CD14-positive monocyte (primary cell): ENCODE measurements at regions not wholly inside any gene's neighbourhood (a gene's known extent, or its start where the extent isn't known, plus 50 kb on each side); places are given as distances from the start of the nearest gene placed in this dataset.
"Not testable (repeated sequence)": the region's sequence is repeated elsewhere in the genome, so short reads cannot be mapped to it uniquely, and the experiment has no call there.

Source experiments
- DNase-seq, 3 donors: peaks; one replicate each; pipeline ENCODE4 v3.0.0-alpha.2; 2011 to 2022
- H2AFZ ChIP-seq: 2 replicates; pipeline ENCODE4 v1.6.0; 2012; ENCODE audit warnings: mild to moderate bottlenecking, low read depth, low read length, inconsistent platforms; ENCODE audit not compliant: insufficient read depth, poor library complexity, severe bottlenecking
- H3K27ac ChIP-seq, 2 donors: 1 replicate in 1 of 2; 2 replicates in 1 of 2; pipeline ENCODE4 v1.5.1; 2012 to 2013; ENCODE audit warnings: low read length in 2 of 2, control low read depth in 1 of 2, inconsistent platforms in 1 of 2, low read depth in 1 of 2, mild to moderate bottlenecking in 1 of 2
- H3K27me3 ChIP-seq, 2 donors: one replicate each; pipeline versions ENCODE4 v1.6.0 to v1.6.1; 2011 to 2013; ENCODE audit warnings: low read length in 2 of 2; ENCODE audit not compliant: control insufficient read depth in 2 of 2, insufficient read depth in 2 of 2
- H3K36me3 ChIP-seq, 2 donors: replicated peaks in 1 of 2; 1 replicate in 1 of 2; 2 replicates in 1 of 2; pipeline versions ENCODE4 v1.5.1 to v1.6.1; 2012 to 2013; ENCODE audit warnings: low read length in 2 of 2, control low read depth in 1 of 2, inconsistent platforms in 1 of 2, mild to moderate bottlenecking in 1 of 2; ENCODE audit not compliant: insufficient read depth in 2 of 2, control insufficient read depth in 1 of 2
- H3K4me1 ChIP-seq, 2 donors: 1 replicate in 1 of 2; 2 replicates in 1 of 2; pipeline versions ENCODE4 v1.5.1 to v1.6.1; 2012 to 2013; ENCODE audit warnings: low read length in 2 of 2, control low read depth in 1 of 2, inconsistent platforms in 1 of 2, mild to moderate bottlenecking in 1 of 2, moderate library complexity in 1 of 2; ENCODE audit not compliant: insufficient read depth in 2 of 2, control insufficient read depth in 1 of 2
- H3K4me2 ChIP-seq: replicated peaks from 2 replicates; pipeline ENCODE3; 2012; ENCODE audit warnings: low read length, moderate library complexity, mild to moderate bottlenecking; ENCODE audit not compliant: poor library complexity, severe bottlenecking; ENCODE audit errors: extremely low read depth
- H3K4me3 ChIP-seq, 3 experiments: fragments of 200-600 bp in 1 of 3; sonication (generic) in 1 of 3; replicated peaks in 1 of 3; 1 replicate in 2 of 3; 2 replicates in 1 of 3; pipeline ENCODE4 v1.5.1; 2011 to 2013; ENCODE audit warnings: low read length in 3 of 3, mild to moderate bottlenecking in 3 of 3, control low read depth in 2 of 3, low read depth in 2 of 3, inconsistent platforms in 1 of 3, moderate library complexity in 1 of 3
- H3K79me2 ChIP-seq: 2 replicates; pipeline ENCODE4 v1.6.0; 2012; ENCODE audit warnings: mild to moderate bottlenecking, control low read depth, inconsistent platforms, low read length, moderate library complexity; ENCODE audit not compliant: insufficient read depth
- H3K9ac ChIP-seq: 2 replicates; pipeline ENCODE4 v1.6.0; 2017; ENCODE audit warnings: low read length, mild to moderate bottlenecking; ENCODE audit not compliant: insufficient read depth, poor library complexity, severe bottlenecking
- H3K9me3 ChIP-seq, 2 donors: replicated peaks in 1 of 2; 1 replicate in 1 of 2; 2 replicates in 1 of 2; pipeline versions ENCODE4 v1.5.1 to v1.6.1; 2012 to 2013; ENCODE audit warnings: low read length in 2 of 2, control low read depth in 1 of 2; ENCODE audit not compliant: control insufficient read depth in 1 of 2, insufficient read depth in 1 of 2
- H4K20me1 ChIP-seq: 2 replicates; pipeline ENCODE4 v1.6.0; 2012; ENCODE audit warnings: mild to moderate bottlenecking, low read length, control low read depth, moderate library complexity; ENCODE audit not compliant: insufficient read depth
- H3K27ac Mint-ChIP-seq, 7 donors: one replicate each; pipeline ENCODE4 v1.8.0; 2020; ENCODE audit warnings: mild to moderate bottlenecking in 7 of 7, mixed read lengths in 7 of 7, moderate library complexity in 6 of 7, inconsistent platforms in 2 of 7
- H3K27me3 Mint-ChIP-seq, 3 donors: one replicate each; pipeline ENCODE4 v1.8.0; 2021 to 2022; ENCODE audit warnings: low read depth in 3 of 3, mild to moderate bottlenecking in 3 of 3, mixed read lengths in 3 of 3, moderate library complexity in 3 of 3, inconsistent platforms in 1 of 3
- H3K36me3 Mint-ChIP-seq, 2 donors: one replicate each; pipeline ENCODE4 v1.8.0; 2020; ENCODE audit warnings: mixed read lengths in 2 of 2, inconsistent platforms in 1 of 2, mild to moderate bottlenecking in 1 of 2
- H3K4me1 Mint-ChIP-seq: one replicate; pipeline ENCODE4 v1.8.0; 2020; ENCODE audit warnings: mild to moderate bottlenecking, mixed read lengths
- H3K4me3 Mint-ChIP-seq, 2 donors: one replicate each; pipeline ENCODE4 v1.8.0; 2020; ENCODE audit warnings: mild to moderate bottlenecking in 2 of 2, mixed read lengths in 2 of 2, moderate library complexity in 1 of 2
- H3K9me3 Mint-ChIP-seq, 7 donors: one replicate each; pipeline ENCODE4 v1.8.0; 2020 to 2022; ENCODE audit warnings: mixed read lengths in 7 of 7, mild to moderate bottlenecking in 6 of 7, moderate library complexity in 6 of 7, inconsistent platforms in 2 of 7
- WGBS: methylation state at CpG from one replicate; pipeline ENCODE4 v1.1.5; 2013; ENCODE audit warnings: missing lambda C conversion rate; ENCODE audit not compliant: insufficient coverage; 5-methylcytosine and 5-hydroxymethylcytosine counted together
- intact Hi-C, 2 donors: fragments of 100-400 bp; cut with micrococcal nuclease; formaldehyde crosslinking; loops; one replicate each; pipeline versions ENCODE4 v1.15.0 to v1.15.1; 2023

GRCh38 chr1:143837924-143838597 is 133.7 kb downstream of the FAM72C start:
- H3K79me2 ChIP-seq, H2AFZ ChIP-seq, H3K9me3 Mint-ChIP-seq, H3K36me3 ChIP-seq, H3K36me3 Mint-ChIP-seq, intact Hi-C loops, H4K20me1 ChIP-seq, H3K27ac Mint-ChIP-seq, H3K9ac ChIP-seq, H3K4me2 ChIP-seq, H3K4me1 ChIP-seq, H3K27ac ChIP-seq, H3K9me3 ChIP-seq, H3K4me3 ChIP-seq: not testable (repeated sequence)
- Mint-ChIP-seq H3K4me1 (peaks cover 14% of the 10 kb centered on the region), H3K4me3 (peak overlapping the region; percentile 62), H3K27me3 (peaks cover 22 to 34% (median 29%) of the 10 kb centered on the region in 3 donors)
- H3K27me3 ChIP-seq: peaks cover 11 to 18% of the 10 kb centered on the region in 2 donors
- DNase-seq: peak in 1 of 3 donors; percentile 23
- 13% methylated on average over 3 of the region's 25 CpGs for WGBS

- H3K9me3 Mint-ChIP-seq, H3K9ac ChIP-seq, H3K36me3 ChIP-seq, H2AFZ ChIP-seq, H3K79me2 ChIP-seq, H4K20me1 ChIP-seq, H3K4me1 ChIP-seq, DNase-seq, intact Hi-C loops, H3K27ac Mint-ChIP-seq, H3K4me1 Mint-ChIP-seq, H3K4me3 Mint-ChIP-seq, H3K4me3 ChIP-seq, H3K36me3 Mint-ChIP-seq, H3K9me3 ChIP-seq, H3K27ac ChIP-seq, H3K4me2 ChIP-seq: not testable (repeated sequence)
- H3K27me3 ChIP-seq: peaks cover 8 to 11% of the 10 kb centered on the region in 2 donors
- peaks cover 13 to 23% (median 18%) of the 10 kb centered on the region in 3 donors for H3K27me3 Mint-ChIP-seq
- WGBS: no CpG with 5 or more reads among the region's 4 CpGs
Measured at GRCh38 chr1:143833376-143833775, 138.4 kb downstream of the FAM72C start.

GRCh38 chr1:143832379-143832716 is 139.4 kb downstream of the FAM72C start:
- H4K20me1 ChIP-seq, H3K79me2 ChIP-seq, H3K27ac Mint-ChIP-seq, H3K4me1 Mint-ChIP-seq, H3K4me3 Mint-ChIP-seq, H3K9me3 ChIP-seq, H3K36me3 Mint-ChIP-seq, H3K4me1 ChIP-seq, DNase-seq, H2AFZ ChIP-seq, H3K9ac ChIP-seq, H3K27me3 ChIP-seq, H3K9me3 Mint-ChIP-seq, intact Hi-C loops, H3K27ac ChIP-seq, H3K4me2 ChIP-seq, H3K4me3 ChIP-seq, H3K36me3 ChIP-seq: not testable (repeated sequence)
- no CpG with 5 or more reads among the region's 5 CpGs for WGBS
- peaks cover 8 to 13% (median 9%) of the 10 kb centered on the region in 3 donors for H3K27me3 Mint-ChIP-seq

DNA sequence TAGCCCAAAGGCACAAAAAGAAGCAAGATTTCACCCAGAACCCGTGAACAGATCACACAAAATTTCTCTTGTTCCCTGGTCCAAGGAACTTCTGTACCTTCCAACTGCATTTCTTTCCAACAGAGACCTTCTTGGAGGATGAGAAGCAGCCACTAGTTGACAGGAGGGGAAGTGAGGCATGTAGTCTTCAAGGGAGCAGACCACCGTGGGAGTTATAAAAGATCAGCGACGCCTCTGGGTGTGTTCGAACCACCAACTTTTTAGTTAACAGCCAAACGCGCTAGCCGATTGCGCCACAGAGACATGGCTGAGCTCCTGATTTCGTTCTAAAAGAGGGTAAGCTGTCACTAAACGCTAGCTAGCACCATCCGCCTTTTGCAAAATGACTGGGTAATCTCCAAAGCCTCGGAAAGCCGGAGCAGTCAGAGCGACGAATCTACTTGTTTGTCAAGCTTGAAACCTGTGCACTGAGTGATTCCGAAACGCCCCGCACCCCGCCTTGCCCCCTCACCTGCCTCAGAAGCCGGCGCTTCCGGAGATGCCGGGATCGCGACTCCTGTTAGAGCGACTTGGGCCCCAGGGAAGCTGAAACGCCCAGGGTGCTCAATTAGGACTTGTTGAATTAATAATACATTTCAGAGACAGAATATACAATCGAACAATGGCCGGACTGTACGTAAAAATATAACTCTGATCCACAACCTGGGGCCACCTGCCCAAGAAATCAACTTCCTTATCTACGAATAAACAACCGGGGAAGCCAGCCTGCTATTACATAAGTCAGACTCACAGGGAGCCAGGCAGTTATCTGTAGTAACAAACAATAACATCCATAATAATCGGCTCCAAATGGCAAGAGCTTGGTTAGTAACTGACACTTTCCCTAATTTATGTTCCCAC is 140.1 kb downstream of the FAM72C start:
- H3K27me3 ChIP-seq, H3K9me3 ChIP-seq, H3K4me1 ChIP-seq, H3K27ac ChIP-seq, H4K20me1 ChIP-seq, H3K36me3 ChIP-seq, H3K9ac ChIP-seq, H3K4me1 Mint-ChIP-seq, H3K36me3 Mint-ChIP-seq, H3K27me3 Mint-ChIP-seq, H3K79me2 ChIP-seq, H3K4me3 ChIP-seq, H3K9me3 Mint-ChIP-seq, DNase-seq, intact Hi-C loops, H3K4me2 ChIP-seq, H3K27ac Mint-ChIP-seq, H2AFZ ChIP-seq: not testable (repeated sequence)
- 0% methylated on average over 2 of the region's 34 CpGs for WGBS
- peak overlapping the region; percentile 49 to 60 for H3K4me3 Mint-ChIP-seq
